CD4-positive, alpha-beta T cell treated with Interleukin-21 for 1 hour (primary cell): ENCODE measurements at regions not wholly inside any gene's neighbourhood (a gene's known extent, or its start where the extent isn't known, plus 50 kb on each side); places are given as distances from the start of the nearest gene placed in this dataset.
"Not testable (repeated sequence)": the region's sequence is repeated elsewhere in the genome, so short reads cannot be mapped to it uniquely, and the experiment has no call there.

Source experiments
- DNase-seq: peaks from one replicate; pipeline ENCODE4 v3.0.0-alpha.2; 2020

DNA sequence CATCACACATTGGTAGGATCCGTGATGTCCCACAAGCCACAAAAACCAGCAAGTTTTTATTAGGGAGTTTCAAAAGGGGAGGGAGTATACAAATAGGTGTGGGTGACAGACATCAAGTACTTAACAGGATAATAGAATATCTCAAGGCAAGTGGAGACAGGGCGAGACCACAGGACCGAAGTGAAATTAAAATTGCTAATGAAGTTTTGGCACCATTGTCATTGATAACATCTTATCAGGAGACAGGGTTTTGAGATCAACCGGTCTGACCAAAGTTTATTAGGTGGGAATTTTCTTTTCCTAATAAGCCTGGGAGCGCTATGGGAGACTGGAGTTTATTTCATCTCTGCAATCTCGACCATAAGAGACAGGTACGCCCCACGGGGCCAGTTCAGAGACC, 178.5 kb downstream of the OTOP1 start:
- not testable (repeated sequence) for DNase-seq

DNA sequence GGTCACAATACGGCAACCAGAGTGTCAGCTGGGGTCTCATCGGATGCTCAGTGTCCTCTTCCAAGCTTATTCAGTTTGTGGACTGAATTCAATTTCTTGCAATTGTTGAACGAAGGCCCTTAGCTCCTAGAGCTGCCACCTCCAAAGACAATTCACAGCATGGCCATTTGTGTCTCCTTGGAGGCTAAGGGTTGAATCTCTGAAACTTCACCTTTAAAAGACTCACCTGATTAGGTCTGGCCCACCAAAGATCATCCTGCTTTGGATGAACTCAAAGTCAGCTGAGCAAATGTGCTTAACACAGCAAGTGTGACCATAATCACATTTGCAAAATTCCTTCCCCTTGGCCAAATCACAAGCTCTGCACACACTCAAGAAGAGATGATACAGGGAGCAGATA, 175.9 kb downstream of the OTOP1 start:
- DNase-seq, result not testable (repeated sequence)

DNA sequence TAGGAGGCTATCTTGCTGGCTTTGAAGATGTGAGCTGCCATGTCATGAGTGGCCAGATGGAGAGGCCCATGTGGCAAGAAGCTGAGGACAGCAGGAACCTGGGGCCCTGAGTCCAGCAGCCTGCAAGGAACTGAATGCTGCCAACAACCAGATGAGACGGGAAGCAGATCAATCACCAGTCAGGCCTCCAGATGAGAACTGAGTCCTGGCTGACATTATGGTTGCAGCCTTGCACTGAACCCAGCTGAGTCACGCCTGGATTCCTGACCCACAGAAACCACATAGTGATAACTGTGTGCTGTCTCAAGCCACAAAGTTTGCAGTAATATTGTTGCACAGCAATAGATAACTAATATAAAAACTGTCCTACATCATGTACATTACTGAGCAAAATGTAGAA, 173.8 kb downstream of the OTOP1 start:
- DNase-seq, result not testable (repeated sequence)

DNA sequence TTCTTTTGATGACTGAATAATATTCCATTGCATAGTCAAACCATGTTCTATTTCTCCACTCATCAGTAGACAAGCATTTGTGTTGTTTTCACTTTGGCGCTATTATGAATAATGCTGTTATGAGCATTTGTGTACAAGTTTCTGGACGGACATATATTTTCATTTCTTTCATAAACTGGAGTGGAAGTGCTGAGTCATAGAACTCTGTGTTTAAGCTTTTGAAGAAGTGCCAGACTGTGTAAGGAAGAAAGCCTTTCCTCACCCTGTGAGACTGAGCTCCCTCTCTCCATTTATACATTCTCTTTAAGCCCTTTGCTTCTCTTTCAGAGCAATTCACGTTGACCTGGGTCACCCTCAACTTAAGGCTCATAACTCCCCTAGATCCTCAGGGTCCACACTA, 169.5 kb downstream of the OTOP1 start:
- DNase-seq, result not testable (repeated sequence)

DNA sequence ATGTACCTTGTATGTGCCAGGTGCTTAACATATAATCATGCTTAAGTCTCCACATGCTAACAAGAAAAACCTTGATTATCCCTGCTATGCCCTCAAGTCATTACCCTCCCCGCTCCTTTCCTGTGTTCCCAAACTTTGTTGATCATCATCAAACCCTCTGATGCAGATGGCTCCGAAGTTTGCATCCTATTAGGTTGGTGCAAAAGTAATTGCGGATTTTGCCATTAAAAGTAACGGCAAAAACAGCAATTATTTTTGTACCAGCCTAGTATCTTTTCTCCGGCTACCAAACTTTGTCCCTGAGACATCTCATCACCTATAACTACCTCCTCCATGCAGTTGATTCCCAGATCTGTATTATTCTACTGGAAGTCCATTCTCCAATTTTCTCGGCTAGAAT, 142.6 kb downstream of the OTOP1 start:
- DNase-seq, result not testable (repeated sequence)

DNA sequence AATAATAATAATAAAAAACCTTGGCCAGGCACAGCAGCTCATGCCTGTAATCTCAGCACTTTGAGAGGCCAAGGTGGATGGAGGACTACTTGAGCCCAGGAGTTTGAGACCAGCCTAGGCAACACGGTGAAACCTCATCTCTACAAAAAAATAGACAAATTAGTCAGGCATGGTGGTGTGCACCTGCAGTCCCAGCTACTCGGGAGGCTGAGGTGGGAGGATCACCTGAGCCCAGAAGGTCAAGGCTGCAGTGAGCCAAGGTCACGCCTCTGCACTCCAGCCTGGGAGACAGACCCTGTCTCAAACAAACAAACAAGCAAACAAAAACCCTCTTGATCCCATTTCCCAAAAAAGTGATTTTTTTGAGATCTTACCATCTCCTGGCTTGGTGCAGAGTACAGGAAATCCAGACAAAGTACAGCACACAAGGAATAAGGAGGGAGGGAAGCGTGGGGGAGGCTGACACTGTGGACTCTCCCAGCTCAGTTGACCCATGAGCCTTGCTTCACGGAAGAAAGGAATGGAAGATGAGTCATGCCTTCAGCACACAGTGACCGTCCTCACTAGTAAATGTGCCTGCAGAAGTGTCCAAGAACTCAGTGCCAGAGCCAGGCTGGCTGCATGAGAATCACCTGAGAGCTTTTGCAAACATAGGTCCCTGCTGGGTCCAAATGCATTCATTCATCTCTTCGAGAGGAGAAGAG, 136.9 kb downstream of the OTOP1 start:
- not testable (repeated sequence) for DNase-seq

DNA sequence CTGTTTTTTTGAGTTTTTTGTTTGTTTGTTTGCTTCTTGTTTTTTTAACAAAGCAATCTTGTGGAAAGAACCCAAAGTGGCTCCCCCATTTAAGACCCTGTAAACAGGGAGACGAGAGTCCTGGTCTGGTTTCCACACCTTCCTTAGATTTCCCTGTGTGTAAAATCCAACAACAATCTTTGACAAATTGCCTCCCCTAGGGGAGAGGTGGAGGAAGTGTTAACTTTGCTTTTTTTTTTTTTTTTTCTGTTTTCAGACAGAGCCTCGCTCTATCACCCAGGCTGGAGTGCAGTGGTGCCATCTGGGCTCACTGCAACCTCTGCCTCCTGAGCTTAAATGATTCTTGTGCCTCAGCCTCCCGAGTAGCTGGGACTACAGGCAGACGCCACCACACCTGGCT, 136.0 kb downstream of the OTOP1 start:
- not testable (repeated sequence) for DNase-seq

DNA sequence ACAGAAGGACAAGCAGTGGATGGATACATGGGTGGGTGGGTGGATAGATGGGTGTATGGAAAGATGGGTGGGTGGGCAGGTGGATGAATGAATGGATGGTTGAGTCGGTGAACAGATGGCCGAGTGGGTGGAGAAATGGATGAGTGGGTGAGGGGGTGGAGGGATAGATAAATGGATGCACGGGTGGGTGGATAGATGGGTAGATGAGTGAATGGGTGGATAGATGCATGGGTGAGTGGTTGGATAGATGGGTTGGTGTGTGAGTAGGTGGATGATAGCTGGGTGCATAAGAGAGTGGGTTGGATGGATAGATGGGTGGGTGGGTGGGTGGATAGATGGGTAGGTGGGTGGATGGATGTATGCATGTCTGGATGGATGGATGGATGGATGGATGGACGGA, 134.6 kb downstream of the OTOP1 start:
- not testable (repeated sequence) for DNase-seq

DNA sequence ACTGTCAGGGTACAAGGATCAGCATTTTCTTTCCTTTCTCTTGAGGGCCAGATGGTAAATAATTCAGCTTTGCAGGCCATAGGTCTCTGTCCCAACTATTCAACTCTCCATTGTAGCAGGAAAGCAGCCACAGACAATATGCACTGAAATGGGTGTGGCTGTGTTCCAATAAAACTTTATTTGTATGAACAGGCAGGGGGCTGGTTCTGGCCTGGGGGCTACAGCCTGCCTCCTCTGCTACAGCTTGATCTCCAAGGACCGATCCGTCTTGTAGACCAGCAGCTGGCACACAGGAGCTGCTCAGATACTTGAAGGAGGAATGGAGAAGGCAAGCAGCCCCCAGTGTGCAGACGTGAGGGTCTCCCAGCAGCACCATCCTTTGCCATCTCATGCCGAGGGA, 127.1 kb downstream of the OTOP1 start:
- not testable (repeated sequence) for DNase-seq

DNA sequence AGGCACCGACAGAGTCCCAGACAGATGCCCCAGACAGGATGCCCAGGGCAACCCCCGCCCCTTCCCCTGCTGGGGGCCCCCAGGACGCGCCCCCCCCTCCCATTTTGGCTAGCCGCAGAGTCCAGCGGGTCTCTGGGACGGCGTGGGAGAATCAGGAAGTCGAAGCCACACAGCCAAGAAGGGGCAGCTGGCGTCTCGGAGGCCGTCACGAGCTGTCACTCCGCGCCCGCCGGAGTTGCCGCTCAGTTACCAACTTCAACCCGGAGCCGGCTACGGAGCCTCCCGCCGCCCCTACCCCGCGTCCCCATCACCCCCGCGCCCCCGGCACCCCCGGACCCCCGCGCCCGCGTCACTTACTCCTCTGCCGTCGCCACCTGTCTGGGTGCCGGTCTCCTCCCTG, 119.8 kb downstream of the OTOP1 start:
- DNase-seq, result not testable (repeated sequence)

DNA sequence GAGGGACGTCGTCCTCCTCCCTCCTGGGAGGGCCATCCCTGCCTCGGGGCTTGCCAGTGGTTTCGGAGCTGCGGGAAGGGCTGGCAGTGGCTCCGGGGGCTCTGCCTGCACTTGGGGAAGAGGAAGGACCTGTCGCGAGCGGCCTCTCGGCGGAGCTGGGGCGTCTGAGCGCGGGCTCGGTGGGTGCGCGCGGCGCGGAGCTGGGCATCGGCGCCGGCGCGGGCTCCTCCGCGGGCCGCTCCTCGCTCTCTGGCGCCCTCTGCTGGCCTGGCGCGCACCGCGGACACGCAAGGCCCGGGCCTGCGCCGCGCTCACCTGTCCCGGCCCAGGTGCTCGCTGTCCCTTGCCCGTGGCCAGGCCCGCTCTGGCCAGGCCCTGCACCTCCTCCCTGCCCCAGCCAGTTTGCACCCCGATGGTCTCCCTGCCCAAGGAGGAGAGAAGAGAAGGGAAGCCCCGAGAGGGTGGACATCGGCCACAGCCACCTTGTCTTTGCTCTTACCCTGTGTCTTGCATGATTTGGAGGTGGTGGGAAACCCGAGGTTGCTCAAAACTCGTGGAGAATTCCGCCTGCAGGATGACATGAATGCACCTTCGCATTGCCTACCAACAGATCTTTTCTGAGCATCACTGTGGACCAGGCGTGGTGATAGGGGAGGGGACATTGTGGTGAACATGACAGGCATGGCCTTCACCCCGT, 119.2 kb downstream of the OTOP1 start:
- DNase-seq, result peak; percentile 60

DNA sequence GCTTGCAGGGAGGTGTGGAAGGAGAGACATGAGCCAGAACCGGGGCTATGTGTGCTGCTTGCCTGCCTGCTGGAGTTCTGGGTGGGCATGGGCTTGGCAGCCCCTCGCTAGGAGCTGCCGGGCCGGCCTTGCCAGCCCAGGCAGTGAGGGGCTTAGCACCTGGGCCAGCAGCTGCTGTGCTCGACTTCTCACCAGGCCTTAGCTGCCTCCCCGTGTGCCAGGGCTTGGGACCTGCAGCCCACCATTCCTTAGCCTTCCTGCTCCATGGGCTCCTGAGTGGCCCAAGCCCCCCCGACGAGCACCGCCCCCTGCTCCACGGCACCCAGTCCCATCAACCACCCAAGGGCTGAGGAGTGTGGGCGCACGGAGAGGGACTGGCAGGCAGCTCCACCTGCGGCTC, 111.3 kb downstream of the OTOP1 start:
- DNase-seq, result not testable (repeated sequence)

DNA sequence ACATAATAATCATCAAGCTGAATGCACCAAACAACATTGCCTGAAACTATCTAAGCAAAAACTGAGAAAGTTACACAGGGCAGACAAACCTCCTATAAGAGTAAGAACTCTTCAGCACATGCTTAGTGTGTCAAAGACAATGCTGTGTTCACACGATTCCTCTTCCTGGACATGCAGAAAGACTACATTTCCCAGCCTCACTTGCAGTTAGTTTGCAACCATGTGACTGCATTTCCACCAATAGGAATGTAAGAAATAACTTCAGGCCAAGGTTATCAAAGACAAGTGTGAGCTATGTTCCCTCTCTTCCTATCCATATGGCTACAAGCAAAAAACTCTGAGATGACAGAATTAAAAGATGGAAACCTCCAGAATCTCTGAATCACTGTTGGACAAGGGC, 109.8 kb downstream of the OTOP1 start:
- DNase-seq, result peak; percentile 38

DNA sequence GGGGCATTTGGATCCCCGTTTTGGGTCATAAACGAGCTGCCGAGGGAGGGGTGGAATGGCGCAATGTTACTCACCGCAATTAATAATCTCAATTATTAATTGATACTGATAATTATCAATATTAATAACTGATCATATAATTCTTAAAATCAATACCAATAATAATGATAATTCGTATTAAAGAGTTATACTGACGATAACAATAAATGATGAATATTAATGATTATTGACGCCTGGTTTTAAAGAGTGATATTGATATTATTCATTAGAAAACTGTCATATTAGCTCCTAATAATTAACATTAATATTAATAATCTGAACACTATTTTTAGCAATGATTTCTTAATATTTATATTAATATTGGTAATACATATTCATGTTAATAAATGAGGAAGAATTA, 92.4 kb downstream of the OTOP1 start:
- DNase-seq, result not testable (repeated sequence)

DNA sequence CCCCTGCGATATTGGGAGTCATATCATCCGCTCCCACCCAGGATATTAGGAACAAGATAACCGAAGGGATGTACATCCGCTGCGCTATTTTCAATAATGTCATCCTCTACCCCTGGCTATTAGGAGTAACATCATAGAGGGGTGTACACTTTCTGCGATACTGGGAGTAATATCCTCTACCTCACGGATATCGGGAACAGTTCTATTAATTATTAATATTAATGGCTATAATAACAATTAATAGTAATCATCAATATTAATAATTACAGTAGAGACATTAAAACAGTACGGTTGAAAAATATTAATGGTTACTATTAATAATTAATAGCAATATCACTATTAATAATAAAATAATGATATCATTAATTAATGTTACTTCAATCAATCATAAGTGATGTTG, 90.1 kb downstream of the OTOP1 start:
- DNase-seq, result not testable (repeated sequence)
